IMR-90 (cell line): ENCODE measurements at regions not wholly inside any gene's neighbourhood (a gene's known extent, or its start where the extent isn't known, plus 50 kb on each side); places are given as distances from the start of the nearest gene placed in this dataset.

Experiments
- ATAC-seq: fragments of 200-7000 bp; cut with Tn5 transposase; 2 replicates; pipeline ENCODE4 v1.9.1; 2020; ENCODE audit warnings: low read depth, mild to moderate bottlenecking, moderate library complexity
- BruUV-seq: library from RNA; stranded (reverse); fragments of 400-500 nt; replicated peaks from 2 replicates; lab custom pipeline; 2021; lab: Mats Ljungman, UMichigan
- CTCF ChIA-PET: fragments of 300-600 bp; formaldehyde crosslinking; extraction: SDS; loops from one replicate; lab custom pipeline; 2021; ENCODE audit warnings: antibody characterized with exemption; lab: Yijun Ruan, JAX
- POLR2A ChIA-PET: fragments of 300-600 bp; sonication (Branson Sonifier 250); formaldehyde crosslinking; loops from one replicate; lab custom pipeline; 2022; ENCODE audit warnings: antibody characterized with exemption; ENCODE audit not compliant: unreplicated experiment; lab: Charles Lee
- DNase-seq: peaks from one replicate; pipeline ENCODE4 v3.0.0; 2013
- H2AFZ ChIP-seq: replicated peaks from 2 replicates; pipeline ENCODE3; 2013; ENCODE audit warnings: low read length, mild to moderate bottlenecking; ENCODE audit not compliant: poor library complexity
- H2AK5ac ChIP-seq: 2 replicates; pipeline ENCODE4 v1.6.1; 2013; ENCODE audit warnings: low read depth, low read length, inconsistent platforms
- H2AK9ac ChIP-seq: replicated peaks from 2 replicates; pipeline ENCODE3; 2013; ENCODE audit warnings: mild to moderate bottlenecking, low read depth, low read length, moderate library complexity; ENCODE audit not compliant: poor library complexity
- H2BK120ac ChIP-seq: 2 replicates; pipeline ENCODE4 v1.6.1; 2013; ENCODE audit warnings: low read depth, low read length, inconsistent platforms
- H2BK15ac ChIP-seq: 3 replicates; pipeline ENCODE4 v1.6.1; 2013; ENCODE audit warnings: low read depth, low read length, inconsistent platforms
- H2BK20ac ChIP-seq: 2 replicates; pipeline ENCODE4 v1.6.1; 2013; ENCODE audit warnings: low read depth, mild to moderate bottlenecking, inconsistent platforms, low read length, moderate library complexity
- H2BK5ac ChIP-seq: 2 replicates; pipeline ENCODE4 v1.6.1; 2013; ENCODE audit warnings: mild to moderate bottlenecking, low read depth, low read length, inconsistent platforms; ENCODE audit not compliant: poor library complexity, severe bottlenecking
- H3K14ac ChIP-seq: replicated peaks from 2 replicates; pipeline ENCODE4 v1.6.1; 2013; ENCODE audit warnings: low read depth, low read length, inconsistent platforms
- H3K18ac ChIP-seq: 2 replicates; pipeline ENCODE4 v1.6.1; 2013; ENCODE audit warnings: low read depth, low read length, control low read depth
- H3K23ac ChIP-seq: 2 replicates; pipeline ENCODE4 v1.6.1; 2013; ENCODE audit warnings: low read depth, low read length, inconsistent platforms
- H3K27ac ChIP-seq: 2 replicates; pipeline ENCODE4 v1.5.1; 2013; ENCODE audit warnings: mild to moderate bottlenecking, control low read depth, low read length; ENCODE audit not compliant: insufficient read depth
- H3K27me3 ChIP-seq: 2 replicates; pipeline ENCODE4 v1.6.1; 2013; ENCODE audit warnings: low read length; ENCODE audit not compliant: control insufficient read depth, insufficient read depth
- H3K36me3 ChIP-seq: 2 replicates; pipeline ENCODE4 v1.6.1; 2013; ENCODE audit warnings: low read length, mixed read lengths; ENCODE audit not compliant: control insufficient read depth, insufficient read depth
- H3K4ac ChIP-seq: 2 replicates; pipeline ENCODE4 v1.6.1; 2013; ENCODE audit warnings: low read depth, low read length, inconsistent platforms
- H3K4me1 ChIP-seq: 2 replicates; pipeline ENCODE4 v1.6.1; 2013; ENCODE audit warnings: low read length, mixed read lengths; ENCODE audit not compliant: control insufficient read depth, insufficient read depth
- H3K4me2 ChIP-seq: 2 replicates; pipeline ENCODE4 v1.6.1; 2013; ENCODE audit warnings: low read depth, mild to moderate bottlenecking, control low read depth, low read length, moderate library complexity
- H3K4me3 ChIP-seq: 2 replicates; pipeline ENCODE4 v1.5.1; 2013; ENCODE audit warnings: low read depth, mild to moderate bottlenecking, control low read depth, low read length, moderate library complexity; ENCODE audit not compliant: insufficient read depth
- H3K56ac ChIP-seq: 2 replicates; pipeline ENCODE4 v1.6.1; 2013; ENCODE audit warnings: low read length, inconsistent platforms; ENCODE audit not compliant: insufficient read depth; ENCODE audit errors: extremely low read depth
- H3K79me1 ChIP-seq, 2 experiments: 2 replicates each; pipeline ENCODE4 v1.6.1; 2013; ENCODE audit warnings: low read length in 2 of 2, inconsistent platforms in 1 of 2, low read depth in 1 of 2
- H3K9ac ChIP-seq: 2 replicates; pipeline ENCODE4 v1.6.1; 2013; ENCODE audit warnings: low read depth, low read length, control low read depth
- H3K9me1 ChIP-seq: 2 replicates; pipeline ENCODE4 v1.6.1; 2013; ENCODE audit warnings: low read length, inconsistent platforms; ENCODE audit not compliant: insufficient read depth
- H3K9me3 ChIP-seq: 2 replicates; pipeline ENCODE4 v1.6.1; 2013; ENCODE audit warnings: low read length; ENCODE audit not compliant: control insufficient read depth, insufficient read depth
- H4K20me1 ChIP-seq: 2 replicates; pipeline ENCODE4 v1.6.1; 2013; ENCODE audit warnings: low read length, inconsistent platforms; ENCODE audit not compliant: insufficient read depth
- H4K5ac ChIP-seq: 2 replicates; pipeline ENCODE4 v1.6.1; 2013; ENCODE audit warnings: mild to moderate bottlenecking, low read depth, low read length, control low read depth
- H4K8ac ChIP-seq, 2 experiments: 2 replicates each; pipeline ENCODE4 v1.6.1; 2013; ENCODE audit warnings: low read depth in 2 of 2, low read length in 2 of 2, control low read depth in 1 of 2, inconsistent platforms in 1 of 2
- H4K91ac ChIP-seq: 2 replicates; pipeline ENCODE4 v1.6.1; 2013; ENCODE audit warnings: low read depth, low read length, inconsistent platforms; ENCODE audit not compliant: insufficient read depth
- BHLHE40 ChIP-seq: fragments of 150-350 bp; IDR thresholded peaks from 2 replicates; pipeline ENCODE4 v1.6.1; 2016; ENCODE audit warnings: mild to moderate bottlenecking, low read depth, low read length
- CTCF ChIP-seq: conservative IDR thresholded peaks from 2 replicates; pipeline ENCODE4 v1.5.1; 2012; ENCODE audit warnings: mild to moderate bottlenecking, low read depth, low read length, improper control_type of control experiment
- ELK1 ChIP-seq: fragments of 150-350 bp; IDR thresholded peaks from 2 replicates; pipeline ENCODE4 v1.6.1; 2016; ENCODE audit warnings: low read depth, mild to moderate bottlenecking, low read length, moderate library complexity, borderline replicate concordance
- FOS ChIP-seq: fragments of 150-350 bp; IDR thresholded peaks from 2 replicates; pipeline ENCODE4 v1.6.1; 2016; ENCODE audit warnings: low read depth, low read length
- MAFK ChIP-seq: IDR thresholded peaks from 2 replicates; pipeline ENCODE4 v1.6.1; 2012; ENCODE audit warnings: low read depth, low read length, improper control_type of control experiment
- MAZ ChIP-seq: IDR thresholded peaks from 2 replicates; pipeline ENCODE4 v1.6.1; 2012; ENCODE audit warnings: low read depth, mild to moderate bottlenecking, low read length, improper control_type of control experiment, moderate library complexity, borderline replicate concordance
- MXI1 ChIP-seq: IDR thresholded peaks from 2 replicates; pipeline ENCODE4 v1.6.1; 2012; ENCODE audit warnings: low read depth, mild to moderate bottlenecking, low read length, moderate library complexity, borderline replicate concordance
- POLR2A ChIP-seq: IDR thresholded peaks from 2 replicates; pipeline ENCODE4 v1.6.1; 2012; ENCODE audit warnings: mild to moderate bottlenecking, low read depth, low read length
- RFX5 ChIP-seq: IDR thresholded peaks from 2 replicates; pipeline ENCODE4 v1.8.0; 2012; ENCODE audit warnings: low read depth, mild to moderate bottlenecking, low read length, moderate library complexity
- SMC3 ChIP-seq: fragments of 150-350 bp; IDR thresholded peaks from 2 replicates; pipeline ENCODE4 v1.6.1; 2016; ENCODE audit warnings: low read depth, mild to moderate bottlenecking, antibody characterized with exemption, low read length, moderate library complexity
- WGBS, 2 experiments: methylation state at CpG; one replicate each; pipeline versions ENCODE4 v1.1.5 to v1.1.7; 2013; ENCODE audit warnings: missing lambda C conversion rate in 2 of 2; ENCODE audit not compliant: insufficient read length in 1 of 2; ENCODE audit errors: extremely low coverage in 2 of 2; 5-methylcytosine and 5-hydroxymethylcytosine counted together
- dilution Hi-C: fragments of 300-500 bp; cut with HindIII; formaldehyde crosslinking; loops from one replicate; pipeline ENCODE4 v1.14.3; 2018; ENCODE audit warnings: low sequenced_read_pairs; ENCODE audit not compliant: unreplicated experiment
- in situ Hi-C: fragments of 300-500 bp; cut with MboI; formaldehyde crosslinking; loops from 3 replicates; pipeline ENCODE4 v1.14.3; 2019; ENCODE audit warnings: low sequenced_read_pairs, inconsistent platforms, mixed read lengths
- intact Hi-C: fragments of 100-400 bp; cut with micrococcal nuclease; formaldehyde crosslinking; loops from 2 replicates; pipeline ENCODE4 v1.10.0; 2022

GRCh38 chr15:49718846-49719245 lies 98.0 kb downstream of the DTWD1 start:
- ChIA-PET POLR2A (no interaction called here), CTCF (interaction anchor here (0.6 kb wide), 1 partner anchor 28 kb away, joined by 3 read pairs; no protein-coding TSS in a partner anchor)
- Histone ChIP-seq H3K27ac (0 out of 2 replicates have a peak overlapping the region, but pooled peaks have one; percentile 29), H3K9me3 (no peaks in the 10 kb centered on the region), H3K36me3 (no peaks in the 10 kb centered on the region), H2AFZ (no peak overlapping the region), H3K4me2 (no peak overlapping the region), H2BK120ac (no peak overlapping the region), H4K20me1 (no peaks in the 10 kb centered on the region), H3K79me1 (no peaks in the 10 kb centered on the region), H3K23ac (no peak overlapping the region), H3K14ac (0 out of 2 replicates have a peak overlapping the region, but pooled peaks have one; percentile 75), H3K9me1 (no peaks in the 10 kb centered on the region), H3K4ac (no peak overlapping the region), H3K4me1 (peaks cover 2% of the 10 kb centered on the region; the same call in 1 of the 2 replicates), H4K5ac (no peak overlapping the region), H2AK9ac (no peak overlapping the region), H3K56ac (no peak overlapping the region), H4K91ac (no peak overlapping the region), H2BK20ac (no peak overlapping the region), H3K9ac (no peak overlapping the region), H2BK5ac (no peak overlapping the region), H3K27me3 (no peaks in the 10 kb centered on the region), H3K4me3 (no peak overlapping the region), H2AK5ac (no peak overlapping the region), H4K8ac (no peak overlapping the region), H2BK15ac (0 out of 3 replicates have a peak overlapping the region, but pooled peaks have one; percentile 54), H3K18ac (peak overlapping the region; percentile 92)
- in situ Hi-C loops: no loop called here
- intact Hi-C loops: no loop called here
- dilution Hi-C loops: no loop called here
- TF ChIP-seq POLR2A (no peak), FOS (no peak), MXI1 (no peak), BHLHE40 (no peak), SMC3 (no peak), ELK1 (no peak), MAZ (no peak), RFX5 (no peak), CTCF (no peak), MAFK (no peak)
- DNase-seq (no peak), ATAC-seq (no peak)
- BruUV-seq: no TSS peak
- no CpG with 5 or more reads among the region's 3 CpGs for WGBS, 2 experiments
